ENCODE measurements at regions not wholly inside any gene's neighbourhood (a gene's known extent, or its start where the extent isn't known, plus 50 kb on each side); places are given as distances from the start of the nearest gene placed in this dataset.

DNA sequence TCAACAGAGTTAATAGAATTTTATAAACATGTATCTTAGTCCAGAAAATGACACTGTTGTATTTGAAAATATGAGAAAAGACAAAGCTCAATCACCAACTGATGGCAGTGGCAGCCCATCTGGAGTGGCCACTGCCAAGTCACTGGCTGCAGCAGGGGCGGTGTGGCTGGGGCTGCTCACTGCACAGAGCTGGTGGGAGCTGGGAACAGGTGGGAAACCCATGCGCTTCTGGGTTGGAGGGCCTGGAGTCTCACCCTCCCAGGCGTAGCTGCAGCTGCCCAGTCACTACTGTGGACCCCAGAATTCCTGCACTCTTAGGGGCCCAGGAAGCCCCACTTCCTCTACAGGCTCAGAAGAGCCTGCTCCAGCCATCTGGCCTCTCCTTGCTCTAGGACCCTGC is 251.8 kb upstream of the NDST4 start:
- Mint-ChIP-seq H3K27ac (no peak overlapping the region), H3K4me1 (no peaks in the 10 kb centered on the region), H3K36me3 (no peaks in the 10 kb centered on the region), H3K4me3 (no peak overlapping the region), H3K27me3 (ENCODE audit: low read depth in 3 of 3) (no peaks in the 10 kb centered on the region), H3K9me3 (peaks cover 2 to 18% (median 11%) of the 10 kb centered on the region in 7 donors)
- no peak overlapping the region for H3K27ac ChIP-seq (ENCODE audit: low read depth in 1 of 2, low read length in 2 of 2)
- no peaks in the 10 kb centered on the region for H3K79me2 ChIP-seq (ENCODE audit: insufficient read depth, low read length)
- no peak overlapping the region for H3K4me2 ChIP-seq (replicated peaks; ENCODE audit: extremely low read depth, low read length, poor library complexity, severe bottlenecking)
- H3K27me3 ChIP-seq (ENCODE audit: control insufficient read depth in 2 of 2, insufficient read depth in 2 of 2, low read length in 2 of 2): no peaks in the 10 kb centered on the region
- H3K4me1 ChIP-seq (ENCODE audit: control insufficient read depth in 1 of 2, insufficient read depth in 2 of 2, low read length in 2 of 2): no peaks in the 10 kb centered on the region
- TF ChIP-seq, protein P1, sequence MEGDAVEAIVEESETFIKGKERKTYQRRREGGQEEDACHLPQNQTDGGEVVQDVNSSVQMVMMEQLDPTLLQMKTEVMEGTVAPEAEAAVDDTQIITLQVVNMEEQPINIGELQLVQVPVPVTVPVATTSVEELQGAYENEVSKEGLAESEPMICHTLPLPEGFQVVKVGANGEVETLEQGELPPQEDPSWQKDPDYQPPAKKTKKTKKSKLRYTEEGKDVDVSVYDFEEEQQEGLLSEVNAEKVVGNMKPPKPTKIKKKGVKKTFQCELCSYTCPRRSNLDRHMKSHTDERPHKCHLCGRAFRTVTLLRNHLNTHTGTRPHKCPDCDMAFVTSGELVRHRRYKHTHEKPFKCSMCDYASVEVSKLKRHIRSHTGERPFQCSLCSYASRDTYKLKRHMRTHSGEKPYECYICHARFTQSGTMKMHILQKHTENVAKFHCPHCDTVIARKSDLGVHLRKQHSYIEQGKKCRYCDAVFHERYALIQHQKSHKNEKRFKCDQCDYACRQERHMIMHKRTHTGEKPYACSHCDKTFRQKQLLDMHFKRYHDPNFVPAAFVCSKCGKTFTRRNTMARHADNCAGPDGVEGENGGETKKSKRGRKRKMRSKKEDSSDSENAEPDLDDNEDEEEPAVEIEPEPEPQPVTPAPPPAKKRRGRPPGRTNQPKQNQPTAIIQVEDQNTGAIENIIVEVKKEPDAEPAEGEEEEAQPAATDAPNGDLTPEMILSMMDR (IDR thresholded peaks at IDR 0.05): no peak
- intact Hi-C loops (cut with micrococcal nuclease): no loop called here
- 63% methylated on average over 2 of the region's 3 CpGs for WGBS (ENCODE audit: insufficient coverage)
- H2AFZ ChIP-seq (ENCODE audit: insufficient read depth, low read depth, low read length, poor library complexity, severe bottlenecking): no peak overlapping the region
- H3K9me3 ChIP-seq (replicated peaks in 1 of 2; ENCODE audit: control insufficient read depth in 1 of 2, insufficient read depth in 1 of 2, low read length in 2 of 2): peaks cover 0 to 15% of the 10 kb centered on the region in 2 donors
- DNase-seq: no peak
- no peak overlapping the region for H3K9ac ChIP-seq (ENCODE audit: insufficient read depth, low read length, poor library complexity, severe bottlenecking)
- H4K20me1 ChIP-seq (ENCODE audit: insufficient read depth, low read length): no peaks in the 10 kb centered on the region
- no peaks in the 10 kb centered on the region for H3K36me3 ChIP-seq (replicated peaks in 1 of 2; ENCODE audit: control insufficient read depth in 1 of 2, insufficient read depth in 2 of 2, low read length in 2 of 2)
- no peak overlapping the region for H3K4me3 ChIP-seq (replicated peaks in 1 of 3; ENCODE audit: low read depth in 2 of 3, low read length in 3 of 3)

DNA sequence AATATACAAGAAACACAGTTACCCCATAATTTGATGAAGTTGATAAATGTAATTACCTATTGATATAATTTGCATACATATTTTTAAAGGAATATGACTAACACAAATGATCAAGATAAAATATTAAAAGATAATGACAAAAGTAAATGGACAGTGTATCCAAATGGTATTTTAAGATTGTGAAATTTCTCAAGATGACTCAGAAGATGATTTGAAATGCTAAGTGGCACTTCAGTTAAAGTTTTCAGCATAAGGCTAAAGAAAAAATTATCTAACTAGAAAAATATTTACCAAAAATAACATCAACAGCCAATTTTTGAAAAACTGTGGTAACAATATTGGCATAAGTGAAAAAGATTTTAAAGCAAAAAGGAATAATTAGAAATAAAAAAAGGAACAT is 248.4 kb upstream of the NDST4 start:
- Histone ChIP-seq H3K27me3 (ENCODE audit: control insufficient read depth in 2 of 2, insufficient read depth in 2 of 2, low read length in 2 of 2) (no peaks in the 10 kb centered on the region), H3K79me2 (ENCODE audit: insufficient read depth, low read length) (no peaks in the 10 kb centered on the region)

More for the DNA sequence above, 248.4 kb upstream of the NDST4 start:
- Histone ChIP-seq H3K9me3 (replicated peaks in 1 of 2; ENCODE audit: control insufficient read depth in 1 of 2, insufficient read depth in 1 of 2, low read length in 2 of 2) (peaks cover 0 to 15% of the 10 kb centered on the region in 2 donors), H2AFZ (ENCODE audit: insufficient read depth, low read depth, low read length, poor library complexity, severe bottlenecking) (no peak overlapping the region), H4K20me1 (ENCODE audit: insufficient read depth, low read length) (no peaks in the 10 kb centered on the region), H3K4me2 (replicated peaks; ENCODE audit: extremely low read depth, low read length, poor library complexity, severe bottlenecking) (no peak overlapping the region), H3K9ac (ENCODE audit: insufficient read depth, low read length, poor library complexity, severe bottlenecking) (no peak overlapping the region), H3K27ac (ENCODE audit: low read depth in 1 of 2, low read length in 2 of 2) (no peak overlapping the region), H3K4me3 (replicated peaks in 1 of 3; ENCODE audit: low read depth in 2 of 3, low read length in 3 of 3) (no peak overlapping the region), H3K36me3 (replicated peaks in 1 of 2; ENCODE audit: control insufficient read depth in 1 of 2, insufficient read depth in 2 of 2, low read length in 2 of 2) (no peaks in the 10 kb centered on the region), H3K4me1 (ENCODE audit: control insufficient read depth in 1 of 2, insufficient read depth in 2 of 2, low read length in 2 of 2) (no peaks in the 10 kb centered on the region)
- H3K27ac Mint-ChIP-seq: no peak overlapping the region
- H3K4me3 Mint-ChIP-seq: no peak overlapping the region
- H3K9me3 Mint-ChIP-seq: peaks cover 2 to 18% (median 12%) of the 10 kb centered on the region in 7 donors
- no peak for DNase-seq
- no peaks in the 10 kb centered on the region for H3K36me3 Mint-ChIP-seq
- intact Hi-C loops (cut with micrococcal nuclease): no loop called here
- TF ChIP-seq, protein P1 (IDR thresholded peaks at IDR 0.05): no peak
- H3K4me1 Mint-ChIP-seq: no peaks in the 10 kb centered on the region
- no peaks in the 10 kb centered on the region for H3K27me3 Mint-ChIP-seq (ENCODE audit: low read depth in 3 of 3)

All from CD14-positive monocyte (primary cell).